DOHH2 (cell line): ENCODE measurements at regions not wholly inside any gene's neighbourhood (a gene's known extent, or its start where the extent isn't known, plus 50 kb on each side); places are given as distances from the start of the nearest gene placed in this dataset.

Experiments used
- EZH2phosphoT487 ChIP-seq: fragments of 200-600 bp; sonication (generic); IDR thresholded peaks from 2 replicates; pipeline ENCODE4 v1.6.1; 2017; ENCODE audit warnings: borderline replicate concordance, mild to moderate bottlenecking, antibody characterized with exemption, low read length, moderate library complexity, mixed read lengths
- TF ChIP-seq, protein P1 (sequence below): fragments of 200-600 bp; sonication (generic); IDR thresholded peaks from one replicate; pipeline ENCODE4 v1.5.1; 2014; ENCODE audit warnings: antibody characterized with exemption, mild to moderate bottlenecking, low read depth, low read length; ENCODE audit not compliant: poor library complexity, severe bottlenecking

- TF ChIP-seq, protein P1, sequence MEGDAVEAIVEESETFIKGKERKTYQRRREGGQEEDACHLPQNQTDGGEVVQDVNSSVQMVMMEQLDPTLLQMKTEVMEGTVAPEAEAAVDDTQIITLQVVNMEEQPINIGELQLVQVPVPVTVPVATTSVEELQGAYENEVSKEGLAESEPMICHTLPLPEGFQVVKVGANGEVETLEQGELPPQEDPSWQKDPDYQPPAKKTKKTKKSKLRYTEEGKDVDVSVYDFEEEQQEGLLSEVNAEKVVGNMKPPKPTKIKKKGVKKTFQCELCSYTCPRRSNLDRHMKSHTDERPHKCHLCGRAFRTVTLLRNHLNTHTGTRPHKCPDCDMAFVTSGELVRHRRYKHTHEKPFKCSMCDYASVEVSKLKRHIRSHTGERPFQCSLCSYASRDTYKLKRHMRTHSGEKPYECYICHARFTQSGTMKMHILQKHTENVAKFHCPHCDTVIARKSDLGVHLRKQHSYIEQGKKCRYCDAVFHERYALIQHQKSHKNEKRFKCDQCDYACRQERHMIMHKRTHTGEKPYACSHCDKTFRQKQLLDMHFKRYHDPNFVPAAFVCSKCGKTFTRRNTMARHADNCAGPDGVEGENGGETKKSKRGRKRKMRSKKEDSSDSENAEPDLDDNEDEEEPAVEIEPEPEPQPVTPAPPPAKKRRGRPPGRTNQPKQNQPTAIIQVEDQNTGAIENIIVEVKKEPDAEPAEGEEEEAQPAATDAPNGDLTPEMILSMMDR: no peak
- no peak for TF ChIP-seq EZH2phosphoT487
Measured at GRCh38 chr17:33888455-33888854, 366.6 kb upstream of the CCL2 start.
